Astrocyte (in vitro differentiated cells and primary cell): ENCODE measurements at regions not wholly inside any gene's neighbourhood (a gene's known extent, or its start where the extent isn't known, plus 50 kb on each side); places are given as distances from the start of the nearest gene placed in this dataset.

Experiments
- DNase-seq: peaks from one replicate; pipeline ENCODE4 v3.0.0-alpha.2; 2010; ENCODE audit warnings: low read depth
- FAIRE-seq: peaks from 2 replicates; lab custom pipeline; 2011; peaks lifted over from hg19 to GRCh38; lab: Jason Lieb, UNC
- H2AFZ ChIP-seq: 2 replicates; pipeline ENCODE4 v1.6.0; 2012; ENCODE audit warnings: low read depth, low read length, inconsistent platforms
- H3K27ac ChIP-seq: 2 replicates; pipeline ENCODE4 v1.5.1; 2011; ENCODE audit warnings: low read depth, low read length, inconsistent platforms
- H3K27me3 ChIP-seq: 2 replicates; pipeline ENCODE4 v1.6.0; 2011; ENCODE audit warnings: low read length, inconsistent platforms; ENCODE audit not compliant: insufficient read depth
- H3K36me3 ChIP-seq: 2 replicates; pipeline ENCODE4 v1.5.1; 2011; ENCODE audit warnings: low read length, inconsistent platforms; ENCODE audit not compliant: insufficient read depth
- H3K4me1 ChIP-seq: 2 replicates; pipeline ENCODE4 v1.5.1; 2011; ENCODE audit warnings: low read length, inconsistent platforms; ENCODE audit not compliant: insufficient read depth
- H3K4me2 ChIP-seq: 2 replicates; pipeline ENCODE4 v1.6.0; 2012; ENCODE audit warnings: low read length, inconsistent platforms
- H3K4me3 ChIP-seq: 2 replicates; pipeline ENCODE4 v1.5.1; 2011; ENCODE audit warnings: low read depth, mild to moderate bottlenecking, low read length, inconsistent platforms; ENCODE audit not compliant: insufficient read depth
- H3K79me2 ChIP-seq: 2 replicates; pipeline ENCODE4 v1.6.0; 2012; ENCODE audit warnings: mild to moderate bottlenecking, low read length, inconsistent platforms; ENCODE audit not compliant: insufficient read depth
- H3K9ac ChIP-seq: 2 replicates; pipeline ENCODE4 v1.6.0; 2012; ENCODE audit warnings: mild to moderate bottlenecking, low read length, inconsistent platforms
- H3K9me3 ChIP-seq: 2 replicates; pipeline ENCODE4 v1.5.1; 2012; ENCODE audit warnings: low read depth, mild to moderate bottlenecking, low read length, inconsistent platforms; ENCODE audit not compliant: insufficient read depth
- H4K20me1 ChIP-seq: 2 replicates; pipeline ENCODE4 v1.6.0; 2012; ENCODE audit warnings: low read length, inconsistent platforms; ENCODE audit not compliant: insufficient read depth
- H3K27ac Mint-ChIP-seq: one replicate; pipeline ENCODE4 v1.8.0; 2021; ENCODE audit warnings: mild to moderate bottlenecking, mixed read lengths; ENCODE audit not compliant: unreplicated experiment
- H3K27me3 Mint-ChIP-seq: one replicate; pipeline ENCODE4 v1.8.0; 2021; ENCODE audit warnings: low read depth, mixed read lengths; ENCODE audit not compliant: unreplicated experiment
- H3K36me3 Mint-ChIP-seq: one replicate; pipeline ENCODE4 v1.8.0; 2021; ENCODE audit warnings: low read depth, mixed read lengths; ENCODE audit not compliant: unreplicated experiment
- H3K4me1 Mint-ChIP-seq: one replicate; pipeline ENCODE4 v1.8.0; 2021; ENCODE audit warnings: low read depth, mixed read lengths; ENCODE audit not compliant: unreplicated experiment
- H3K4me3 Mint-ChIP-seq: one replicate; pipeline ENCODE4 v1.8.0; 2021; ENCODE audit warnings: mild to moderate bottlenecking, moderate library complexity, mixed read lengths; ENCODE audit not compliant: unreplicated experiment
- H3K9me3 Mint-ChIP-seq: one replicate; pipeline ENCODE4 v1.8.0; 2021; ENCODE audit warnings: mild to moderate bottlenecking, mixed read lengths; ENCODE audit not compliant: unreplicated experiment
- CTCF ChIP-seq: IDR thresholded peaks from 2 replicates; pipeline ENCODE4 v1.5.1; 2011; ENCODE audit warnings: low read depth, mild to moderate bottlenecking, inconsistent platforms, low read length, moderate library complexity; ENCODE audit not compliant: insufficient read depth
- EZH2 ChIP-seq: IDR thresholded peaks from 2 replicates; pipeline ENCODE4 v1.6.1; 2012; ENCODE audit warnings: mild to moderate bottlenecking, low read length, inconsistent platforms; ENCODE audit not compliant: insufficient read depth

- Mint-ChIP-seq H3K27ac (no peak overlapping the region), H3K36me3 (no peaks in the 10 kb centered on the region), H3K4me3 (no peak overlapping the region), H3K9me3 (no peaks in the 10 kb centered on the region), H3K27me3 (no peaks in the 10 kb centered on the region), H3K4me1 (no peaks in the 10 kb centered on the region)
- Histone ChIP-seq H2AFZ (no peak overlapping the region), H4K20me1 (no peaks in the 10 kb centered on the region), H3K9ac (no peak overlapping the region), H3K4me1 (no peaks in the 10 kb centered on the region), H3K27me3 (no peaks in the 10 kb centered on the region), H3K4me2 (no peak overlapping the region), H3K27ac (no peak overlapping the region), H3K4me3 (no peak overlapping the region), H3K36me3 (no peaks in the 10 kb centered on the region), H3K9me3 (no peaks in the 10 kb centered on the region), H3K79me2 (no peaks in the 10 kb centered on the region)
- FAIRE-seq (no peak), DNase-seq (no peak)
- TF ChIP-seq EZH2 (no peak), CTCF (no peak)
Observed at GRCh38 chr11:91264481-91264880, 960.1 kb upstream of the FAT3 start.

- TF ChIP-seq EZH2 (no peak), CTCF (no peak)
- DNase-seq, result no peak
- H3K36me3 Mint-ChIP-seq, result no peaks in the 10 kb centered on the region
- Histone ChIP-seq H3K27ac (no peak overlapping the region), H2AFZ (no peak overlapping the region), H3K4me3 (no peak overlapping the region), H3K4me2 (no peak overlapping the region), H4K20me1 (no peaks in the 10 kb centered on the region), H3K9me3 (no peaks in the 10 kb centered on the region), H3K79me2 (no peaks in the 10 kb centered on the region), H3K27me3 (no peaks in the 10 kb centered on the region), H3K36me3 (no peaks in the 10 kb centered on the region), H3K4me1 (no peaks in the 10 kb centered on the region), H3K9ac (no peak overlapping the region)
- H3K4me1 Mint-ChIP-seq, result no peaks in the 10 kb centered on the region
- H3K27me3 Mint-ChIP-seq, result no peaks in the 10 kb centered on the region
- no peak for FAIRE-seq
- H3K9me3 Mint-ChIP-seq, result no peaks in the 10 kb centered on the region
- no peak overlapping the region for H3K27ac Mint-ChIP-seq
- H3K4me3 Mint-ChIP-seq, result no peak overlapping the region
Observed at GRCh38 chr11:91263496-91264365, 960.9 kb upstream of the FAT3 start.

- Histone ChIP-seq H3K9ac (no peak overlapping the region), H3K9me3 (no peaks in the 10 kb centered on the region), H3K4me2 (no peak overlapping the region), H4K20me1 (no peaks in the 10 kb centered on the region), H2AFZ (no peak overlapping the region), H3K4me3 (no peak overlapping the region), H3K79me2 (no peaks in the 10 kb centered on the region), H3K4me1 (no peaks in the 10 kb centered on the region), H3K27me3 (no peaks in the 10 kb centered on the region), H3K36me3 (no peaks in the 10 kb centered on the region), H3K27ac (no peak overlapping the region)
- H3K9me3 Mint-ChIP-seq, result no peaks in the 10 kb centered on the region
- no peak for DNase-seq
- H3K27ac Mint-ChIP-seq, result no peak overlapping the region
- H3K4me3 Mint-ChIP-seq, result no peak overlapping the region
- TF ChIP-seq EZH2 (no peak), CTCF (no peak)
- no peak for FAIRE-seq
- no peaks in the 10 kb centered on the region for H3K4me1 Mint-ChIP-seq
- no peaks in the 10 kb centered on the region for H3K36me3 Mint-ChIP-seq
- H3K27me3 Mint-ChIP-seq, result no peaks in the 10 kb centered on the region
Observed at GRCh38 chr11:91261513-91261912, 963.1 kb upstream of the FAT3 start.
